ENCODE measurements at regions not wholly inside any gene's neighbourhood (a gene's known extent, or its start where the extent isn't known, plus 50 kb on each side); places are given as distances from the start of the nearest gene placed in this dataset.

- no peak for DNase-seq
Measured at GRCh38 chr4:85268961-85269360, 206.0 kb upstream of the ARHGAP24 start.

- DNase-seq = no peak
Measured at GRCh38 chr4:85274955-85275354, 200.0 kb upstream of the ARHGAP24 start.

- no peak for DNase-seq
Measured at GRCh38 chr4:85280963-85281362, 194.0 kb upstream of the ARHGAP24 start.

- DNase-seq = no peak
Measured at GRCh38 chr4:85291226-85291625, 183.7 kb upstream of the ARHGAP24 start.

- no peak for DNase-seq
Measured at GRCh38 chr4:85298037-85298436, 176.9 kb upstream of the ARHGAP24 start.

- no peak for DNase-seq
Measured at GRCh38 chr4:85302193-85302736, 172.7 kb upstream of the ARHGAP24 start.

- no peak for DNase-seq
Measured at GRCh38 chr4:85302756-85303155, 172.2 kb upstream of the ARHGAP24 start.

- no peak for DNase-seq
Measured at GRCh38 chr4:85318415-85318814, 156.5 kb upstream of the ARHGAP24 start.

GRCh38 chr4:85358831-85359230 is 116.1 kb upstream of the ARHGAP24 start:
- no peak for DNase-seq

GRCh38 chr4:85362550-85362949 is 112.4 kb upstream of the ARHGAP24 start:
- DNase-seq = no peak

GRCh38 chr4:85367815-85368214 is 107.1 kb upstream of the ARHGAP24 start:
- no peak for DNase-seq

- DNase-seq = no peak
Measured at GRCh38 chr4:85368240-85368639, 106.7 kb upstream of the ARHGAP24 start.

GRCh38 chr4:85368932-85369331 is 106.0 kb upstream of the ARHGAP24 start:
- no peak for DNase-seq

- DNase-seq = no peak
Measured at GRCh38 chr4:85369703-85370380, 105.1 kb upstream of the ARHGAP24 start.

- peak; percentile 3 to 6 for DNase-seq
Measured at GRCh38 chr4:85370400-85371032, 104.4 kb upstream of the ARHGAP24 start.

GRCh38 chr4:85372966-85373365 is 102.0 kb upstream of the ARHGAP24 start:
- no peak for DNase-seq

- no peak for DNase-seq
Measured at GRCh38 chr4:85376285-85376684, 98.7 kb upstream of the ARHGAP24 start.

- no peak for DNase-seq
Measured at GRCh38 chr4:85381968-85382367, 93.0 kb upstream of the ARHGAP24 start.

- DNase-seq = no peak
Measured at GRCh38 chr4:85391071-85391470, 83.9 kb upstream of the ARHGAP24 start.

GRCh38 chr4:85391589-85392410 is 83.2 kb upstream of the ARHGAP24 start:
- no peak for DNase-seq

GRCh38 chr4:85393201-85393600 is 81.7 kb upstream of the ARHGAP24 start:
- DNase-seq = no peak

- no peak for DNase-seq
Measured at GRCh38 chr4:85398276-85398675, 76.7 kb upstream of the ARHGAP24 start.

- DNase-seq = no peak
Measured at GRCh38 chr4:85399270-85399669, 75.7 kb upstream of the ARHGAP24 start.

- DNase-seq = no peak
Measured at GRCh38 chr4:85402371-85402770, 72.6 kb upstream of the ARHGAP24 start.
